ENCODE measurements at regions not wholly inside any gene's neighbourhood (a gene's known extent, or its start where the extent isn't known, plus 50 kb on each side); places are given as distances from the start of the nearest gene placed in this dataset.

- no peak for DNase-seq
Observed at GRCh38 chr14:71473843-71474242, 458.4 kb upstream of the RGS6 start.

GRCh38 chr14:71474301-71475265, 457.6 kb upstream of the RGS6 start:
- peak; percentile 24 for DNase-seq

DNA sequence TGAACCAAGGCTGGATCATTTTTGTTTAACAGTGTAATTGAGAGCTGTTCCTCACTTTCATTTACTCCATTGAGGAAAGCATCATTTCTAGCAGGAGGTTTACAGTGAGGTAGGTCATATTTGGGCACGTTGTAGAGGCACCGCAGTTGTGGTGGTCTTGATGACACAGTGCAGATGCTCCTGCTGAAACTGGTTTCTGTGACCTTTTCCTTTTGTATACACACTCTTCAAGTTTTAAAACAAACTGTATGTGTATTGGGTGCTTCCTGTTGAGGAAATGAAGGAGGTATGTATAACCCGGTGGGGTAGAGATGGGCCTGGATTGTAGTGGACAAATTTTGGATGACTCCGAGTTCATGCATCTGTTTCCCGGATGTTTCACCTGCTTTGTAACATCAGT, 456.3 kb upstream of the RGS6 start:
- no peak for DNase-seq

GRCh38 chr14:71478542-71478941, 453.7 kb upstream of the RGS6 start:
- DNase-seq = peak; percentile 13

GRCh38 chr14:71481021-71481654, 451.1 kb upstream of the RGS6 start:
- no peak for DNase-seq

DNA sequence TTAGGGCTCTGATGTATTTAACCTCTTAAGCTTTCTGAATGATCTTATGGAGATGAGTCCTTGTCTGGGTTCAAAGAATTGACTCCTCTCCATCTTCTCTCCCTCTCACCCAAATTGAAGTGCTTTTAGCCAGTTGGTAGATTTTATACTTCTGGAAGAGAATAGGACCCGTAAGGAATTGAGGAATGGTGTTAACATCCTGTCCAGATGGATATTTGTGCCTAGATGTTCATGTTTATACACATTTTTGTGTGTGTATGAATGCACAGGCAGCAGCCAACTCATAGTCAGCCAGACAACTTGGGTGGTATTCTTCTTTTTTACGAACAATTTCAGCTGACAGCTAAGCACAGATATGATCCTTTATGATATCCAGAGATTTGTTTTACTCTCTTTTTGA, 449.6 kb upstream of the RGS6 start:
- no peak for DNase-seq

DNA sequence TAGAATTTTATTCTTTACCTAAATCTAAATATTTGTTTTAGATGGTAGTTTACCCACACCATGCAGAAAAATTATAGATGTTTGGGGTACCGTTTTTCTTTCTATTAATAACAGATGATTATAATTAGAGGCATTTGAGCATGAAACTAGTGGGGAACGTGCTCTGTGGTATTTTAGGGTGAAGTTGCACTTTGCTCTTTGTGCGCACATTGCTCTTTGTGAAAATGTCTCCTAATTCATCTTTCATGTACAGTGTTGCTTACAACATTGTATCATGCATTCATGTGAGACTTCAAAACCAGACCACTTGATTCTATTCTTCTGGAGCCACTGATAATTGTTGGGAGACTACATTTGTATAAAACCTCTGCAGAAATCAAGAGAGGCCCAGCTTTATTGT, 449.1 kb upstream of the RGS6 start:
- no peak for DNase-seq

DNA sequence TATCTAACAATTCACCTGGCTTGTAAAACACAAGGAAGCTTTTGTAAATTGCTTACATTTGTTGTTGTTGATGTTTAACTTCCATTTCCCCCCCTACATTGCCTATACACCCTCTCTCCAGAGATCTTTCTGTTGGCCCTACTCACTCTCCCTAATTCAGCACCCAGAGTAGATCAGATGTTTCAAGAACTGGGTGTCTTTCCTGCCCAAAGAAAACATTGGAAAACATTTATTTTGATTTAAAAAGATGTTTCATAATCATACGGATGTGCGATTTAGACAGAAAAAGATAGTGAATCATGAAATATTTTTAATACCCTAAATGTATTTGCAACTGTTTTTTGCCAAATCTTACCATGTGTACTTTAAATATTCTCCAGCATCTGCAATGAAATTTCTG, 446.4 kb upstream of the RGS6 start:
- no peak for DNase-seq

GRCh38 chr14:71486279-71486678, 445.9 kb upstream of the RGS6 start:
- no peak for DNase-seq

- no peak for DNase-seq
Observed at GRCh38 chr14:71487449-71487848, 444.8 kb upstream of the RGS6 start.

DNA sequence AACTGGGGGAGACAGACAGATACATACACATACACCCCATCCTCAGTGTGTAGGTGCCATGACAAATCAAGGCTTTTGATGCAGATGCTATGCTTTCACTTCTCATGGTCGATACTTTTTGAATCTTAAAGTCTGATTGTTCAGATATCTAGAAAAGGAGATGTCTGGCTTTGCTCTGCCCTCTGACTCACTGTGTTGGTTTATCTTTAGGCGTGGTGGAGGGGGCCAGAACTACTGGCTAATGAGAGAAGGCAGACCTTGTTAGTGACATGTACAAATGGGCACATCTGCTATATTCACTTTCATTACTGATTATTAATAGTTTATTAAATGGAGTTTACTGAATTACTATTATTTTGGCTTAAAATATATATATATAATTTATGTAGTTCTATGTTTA, 444.3 kb upstream of the RGS6 start:
- DNase-seq = no peak

- no peak for DNase-seq
Observed at GRCh38 chr14:71488703-71489191, 443.5 kb upstream of the RGS6 start.

DNA sequence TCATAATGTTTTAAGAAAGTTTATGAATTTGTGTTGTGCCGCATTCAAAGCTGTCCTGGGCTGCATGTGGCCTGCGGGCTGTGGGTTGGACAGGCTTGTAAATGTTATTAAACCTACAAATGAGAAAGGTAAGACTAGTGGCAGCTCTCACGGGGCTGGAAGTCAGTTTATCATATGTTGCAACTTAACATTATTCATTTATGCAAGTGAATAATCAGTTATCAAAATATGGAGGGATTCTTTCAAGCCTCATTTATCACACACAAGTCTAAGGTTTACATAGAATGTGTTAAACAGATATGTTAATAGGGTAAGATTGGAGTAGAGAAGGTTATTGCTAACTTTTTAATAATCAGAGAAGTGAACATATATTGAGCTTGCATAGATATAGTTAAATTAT, 442.5 kb upstream of the RGS6 start:
- DNase-seq = no peak

GRCh38 chr14:71491931-71492330, 440.3 kb upstream of the RGS6 start:
- DNase-seq = no peak

DNA sequence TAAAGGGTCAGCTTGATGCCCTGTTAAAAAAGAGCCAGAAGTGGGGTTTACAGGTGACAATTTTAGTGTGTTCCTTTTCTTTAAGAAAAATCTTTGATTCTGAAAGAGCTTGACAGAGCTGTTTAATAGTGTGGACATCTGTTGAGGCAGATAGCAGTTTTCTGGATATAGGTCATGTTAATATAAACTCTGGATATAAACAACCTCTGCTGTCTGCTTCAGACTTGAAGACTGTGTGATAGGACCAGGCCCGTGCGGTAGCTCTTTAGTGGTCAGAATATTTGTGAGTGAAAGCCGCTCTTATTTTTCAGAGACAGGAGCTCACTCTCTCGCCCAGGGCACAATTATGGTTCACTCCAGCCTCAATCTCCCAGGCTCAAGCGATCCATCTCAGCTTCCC, 439.9 kb upstream of the RGS6 start:
- DNase-seq = no peak

GRCh38 chr14:71497645-71498086, 434.6 kb upstream of the RGS6 start:
- peak; percentile 30 for DNase-seq

DNA sequence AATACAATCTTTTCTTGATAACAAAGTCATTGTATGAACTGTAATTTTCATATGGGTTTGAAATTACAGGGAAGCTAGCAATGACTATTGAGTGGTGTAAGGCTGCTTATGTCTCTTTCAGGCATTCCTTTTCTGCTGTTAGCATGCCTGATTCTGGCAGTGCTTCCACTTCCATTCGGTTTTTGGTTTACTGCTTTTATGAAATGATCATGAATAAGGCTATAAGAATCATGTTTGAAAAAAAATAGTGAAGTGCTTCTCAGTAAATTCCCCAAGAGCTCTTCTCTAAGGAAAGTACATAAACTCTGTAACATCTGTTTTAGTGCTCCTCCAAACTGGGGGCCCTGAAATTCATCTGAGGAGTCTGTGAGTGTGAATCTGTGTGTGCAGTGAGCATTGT, 434.0 kb upstream of the RGS6 start:
- DNase-seq = no peak

DNA sequence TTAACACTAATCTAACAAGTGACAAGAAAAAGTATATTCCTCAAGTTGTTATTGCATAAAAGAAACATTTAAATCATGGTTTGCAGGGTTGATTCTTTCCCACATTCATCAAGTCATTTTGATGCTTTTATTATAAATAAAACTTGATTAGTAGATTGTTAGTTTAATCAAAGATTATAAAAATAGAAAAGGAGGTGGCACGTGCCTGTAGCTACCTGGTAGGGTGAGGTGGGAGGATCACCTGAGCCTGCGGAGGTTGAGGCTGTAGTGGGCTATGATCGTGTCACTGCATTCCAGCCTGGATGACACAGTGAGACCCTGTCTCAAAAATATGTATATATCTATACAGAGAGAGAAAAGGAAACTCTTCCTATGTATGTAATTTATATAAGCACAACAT, 433.2 kb upstream of the RGS6 start:
- DNase-seq = no peak

GRCh38 chr14:71507681-71508080, 424.5 kb upstream of the RGS6 start:
- DNase-seq = no peak

DNA sequence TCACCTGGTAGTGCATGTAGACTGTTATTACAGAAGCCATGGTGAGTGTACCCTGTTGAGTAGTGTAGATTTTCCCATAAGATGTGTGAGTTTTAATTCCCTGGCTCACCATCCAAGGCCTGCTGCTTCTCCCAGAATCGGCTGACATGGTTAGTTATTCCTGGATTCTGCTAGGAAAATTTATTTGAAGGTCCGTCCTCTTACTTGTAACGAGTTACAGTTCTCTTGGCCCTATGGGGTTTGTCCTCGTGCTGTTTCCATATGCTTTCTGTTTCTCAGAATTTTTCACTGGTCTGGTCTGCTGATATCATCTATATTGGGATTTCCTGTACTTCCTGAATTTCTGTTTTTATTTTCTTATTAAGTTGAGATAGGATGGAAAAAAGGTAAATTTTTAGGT, 423.3 kb upstream of the RGS6 start:
- DNase-seq = no peak

DNA sequence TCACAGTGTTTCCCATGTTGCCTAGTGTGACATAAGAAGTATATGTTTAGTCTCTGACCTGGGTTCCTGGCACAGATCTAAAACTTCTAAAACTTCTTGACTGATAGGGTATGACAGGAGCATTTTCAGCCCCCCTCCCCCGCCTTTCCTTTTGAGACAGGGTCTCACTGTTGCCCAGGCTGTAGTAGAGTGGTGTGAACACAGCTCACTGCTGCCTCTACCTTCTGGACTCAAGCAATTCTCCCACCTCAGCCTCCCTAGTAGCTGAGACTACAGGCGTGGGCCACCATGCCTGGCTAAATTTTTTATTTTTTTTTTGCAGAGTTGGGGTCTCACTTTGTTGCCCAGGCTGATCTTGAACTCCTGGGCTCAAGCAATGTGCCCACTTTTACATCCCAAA, 421.1 kb upstream of the RGS6 start:
- no peak for DNase-seq

- no peak for DNase-seq
Observed at GRCh38 chr14:71514941-71515919, 417.0 kb upstream of the RGS6 start.
